Small intestine (tissue), 7 donors: ENCODE measurements at regions not wholly inside any gene's neighbourhood (a gene's known extent, or its start where the extent isn't known, plus 50 kb on each side); places are given as distances from the start of the nearest gene placed in this dataset.

Source experiments
- DNase-seq, 2 donors: peaks; one replicate each; pipeline versions ENCODE4 v3.0.0 to v3.0.0-alpha.2; 2013
- FAIRE-seq: peaks from 2 replicates; lab custom pipeline; 2012; peaks lifted over from hg19 to GRCh38; lab: Jason Lieb, UNC
- H3K27ac ChIP-seq, 3 donors: one replicate each; pipeline ENCODE4 v1.5.1; 2013; ENCODE audit warnings: low read length in 2 of 3, mild to moderate bottlenecking in 2 of 3, control low read depth in 1 of 3, inconsistent platforms in 1 of 3, low read depth in 1 of 3, moderate library complexity in 1 of 3
- H3K27me3 ChIP-seq, 3 donors: one replicate each; pipeline ENCODE4 v1.6.1; 2013; ENCODE audit warnings: low read length in 3 of 3, inconsistent platforms in 1 of 3; ENCODE audit not compliant: control insufficient read depth in 3 of 3, insufficient read depth in 3 of 3
- H3K36me3 ChIP-seq, 3 donors: one replicate each; pipeline ENCODE4 v1.6.1; 2013; ENCODE audit warnings: low read length in 3 of 3, inconsistent platforms in 1 of 3, low read depth in 1 of 3, mild to moderate bottlenecking in 1 of 3, moderate library complexity in 1 of 3; ENCODE audit not compliant: control insufficient read depth in 3 of 3, insufficient read depth in 2 of 3
- H3K4me1 ChIP-seq, 3 donors: one replicate each; pipeline ENCODE4 v1.6.1; 2013; ENCODE audit warnings: low read length in 2 of 3, inconsistent platforms in 1 of 3, low read depth in 1 of 3, mild to moderate bottlenecking in 1 of 3, moderate library complexity in 1 of 3; ENCODE audit not compliant: control insufficient read depth in 3 of 3, insufficient read depth in 2 of 3
- H3K4me3 ChIP-seq, 3 donors: one replicate each; pipeline ENCODE4 v1.5.1; 2013; ENCODE audit warnings: low read length in 3 of 3, control low read depth in 1 of 3, inconsistent platforms in 1 of 3, low read depth in 1 of 3, mild to moderate bottlenecking in 1 of 3, moderate library complexity in 1 of 3
- H3K9me3 ChIP-seq, 2 donors: one replicate each; pipeline ENCODE4 v1.6.1; 2013; ENCODE audit warnings: low read depth in 1 of 2, low read length in 1 of 2; ENCODE audit not compliant: control insufficient read depth in 2 of 2, insufficient read depth in 1 of 2
- WGBS, 3 donors: extraction: QIAGEN DNeasy Blood & Tissue Kit; methylation state at CpG; one replicate each; pipeline ENCODE4 v1.1.7; 2013; 5-methylcytosine and 5-hydroxymethylcytosine counted together
- donor health status: healthy with polysubstance abuse.
- donor health status: control.
- donor health status: control.
- donor health status: Bipolar disorder and iron deficiency.
- donor health status: healthy.

DNA sequence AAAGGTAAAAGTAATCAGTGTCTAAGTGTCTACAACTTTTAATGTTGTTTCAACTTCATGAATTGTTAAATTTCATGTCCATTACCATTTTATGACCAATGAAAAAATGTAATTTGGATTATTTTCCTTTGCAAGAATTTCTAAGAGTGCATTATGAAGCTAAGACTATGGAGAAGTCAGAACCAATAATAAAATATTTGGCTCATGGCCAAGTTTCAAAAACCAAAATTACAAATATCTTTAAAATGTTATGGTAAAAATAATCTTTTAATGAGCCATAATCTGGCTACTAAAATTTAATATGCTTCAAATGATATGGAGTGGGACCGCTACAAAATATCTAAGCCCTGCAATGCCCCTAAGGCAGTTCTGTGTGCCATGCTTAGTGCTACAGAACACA is 294.1 kb upstream of the SMIM30 start:
- no peak overlapping the region for H3K4me3 ChIP-seq
- H3K9me3 ChIP-seq = no peaks in the 10 kb centered on the region
- WGBS, 3 donors = 84 to 97% (median 94%) methylated on average over 1 of the region's 1 CpG
- no peaks in the 10 kb centered on the region for H3K27me3 ChIP-seq
- H3K27ac ChIP-seq = no peak overlapping the region
- DNase-seq = no peak
- H3K36me3 ChIP-seq = no peaks in the 10 kb centered on the region
- H3K4me1 ChIP-seq = no peaks in the 10 kb centered on the region
- no peak for FAIRE-seq

DNA sequence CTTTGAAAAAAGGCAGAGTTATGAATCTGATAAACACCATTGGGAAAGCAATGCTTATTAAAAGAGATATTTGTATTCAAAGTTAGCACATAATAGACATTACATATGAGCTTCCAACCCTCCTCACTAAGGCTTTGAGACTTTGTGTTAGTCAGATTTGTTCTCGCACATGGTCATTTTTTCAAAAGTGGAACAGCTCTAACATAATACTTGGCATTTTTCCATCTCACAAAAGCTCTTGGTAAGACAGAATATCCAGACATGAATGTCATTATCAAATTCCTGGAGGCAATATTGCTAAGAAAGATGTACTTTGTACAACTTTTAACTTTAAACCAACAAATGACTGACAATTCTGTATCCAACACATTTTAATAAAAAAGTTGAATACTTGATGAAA is 292.4 kb upstream of the SMIM30 start:
- FAIRE-seq = no peak
- 91 to 97% (median 92%) methylated on average over 1 of the region's 1 CpG for WGBS, 3 donors

DNA sequence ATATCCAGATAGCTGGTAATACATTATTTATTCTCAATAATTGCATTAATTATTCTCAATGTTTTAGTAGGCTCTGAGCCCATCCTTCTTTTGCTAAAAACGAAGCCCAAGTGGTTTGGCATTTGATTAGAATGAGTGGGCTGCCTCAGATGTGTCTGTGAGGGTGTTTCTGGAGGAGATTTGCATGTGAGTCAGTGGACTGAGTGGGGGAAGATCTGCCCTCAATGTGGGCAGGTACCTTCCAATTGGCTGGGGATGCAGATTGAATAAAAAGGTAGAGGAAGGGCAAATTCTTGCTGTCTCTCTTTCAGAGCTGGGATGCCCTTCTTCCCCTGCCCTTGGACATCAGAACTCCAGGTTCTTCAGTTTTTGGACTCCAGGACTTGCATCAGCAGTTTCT is 290.6 kb upstream of the SMIM30 start:
- FAIRE-seq = no peak
- 48 to 70% (median 61%) methylated on average over 1 of the region's 1 CpG for WGBS, 3 donors

More for the DNA sequence above, 292.4 kb upstream of the SMIM30 start:
- no peaks in the 10 kb centered on the region for H3K9me3 ChIP-seq
- H3K27me3 ChIP-seq = no peaks in the 10 kb centered on the region
- H3K27ac ChIP-seq = no peak overlapping the region
- DNase-seq = no peak
- no peaks in the 10 kb centered on the region for H3K4me1 ChIP-seq
- H3K36me3 ChIP-seq = no peaks in the 10 kb centered on the region
- H3K4me3 ChIP-seq = no peak overlapping the region

DNA sequence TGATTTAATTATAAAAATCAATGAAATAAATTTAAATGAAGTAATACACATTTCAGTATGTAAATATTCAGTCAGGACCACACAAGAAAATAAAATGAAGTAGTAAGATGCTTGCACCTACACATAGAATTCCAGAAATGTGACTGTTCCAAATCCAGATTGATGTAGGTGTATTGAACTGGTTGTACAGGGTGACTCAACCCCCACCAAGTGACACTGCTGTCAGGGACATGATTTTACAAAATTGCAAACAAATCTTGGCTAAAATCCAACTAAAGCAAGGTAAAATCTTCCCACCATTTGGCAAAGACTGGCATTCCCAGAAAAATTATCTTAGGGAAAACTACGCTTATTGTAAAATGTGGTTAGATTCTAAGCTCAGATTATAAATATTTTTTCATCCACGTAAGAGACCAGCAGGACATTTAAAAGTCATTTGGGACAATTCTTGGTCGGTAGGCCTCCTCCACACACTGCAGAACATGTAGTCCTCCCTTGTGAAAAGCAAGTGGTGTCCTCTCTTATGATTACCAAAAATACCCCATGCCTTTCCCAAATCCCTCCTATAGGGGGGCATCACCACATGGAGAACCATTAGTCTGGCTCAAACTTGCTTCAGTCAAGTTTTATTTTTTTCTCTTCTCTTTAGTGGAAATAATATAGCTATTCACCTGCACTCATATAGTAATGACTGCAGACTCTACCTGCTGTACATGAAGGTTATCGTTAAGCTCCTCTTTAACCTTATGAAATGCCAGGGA is 287.1 kb upstream of the SMIM30 start:
- Histone ChIP-seq H3K4me1 (no peaks in the 10 kb centered on the region), H3K27me3 (no peaks in the 10 kb centered on the region), H3K36me3 (no peaks in the 10 kb centered on the region), H3K4me3 (no peak overlapping the region), H3K27ac (no peak overlapping the region), H3K9me3 (no peaks in the 10 kb centered on the region)
- FAIRE-seq = no peak
- no peak for DNase-seq
- 88 to 92% (median 90%) methylated on average over 4 of the region's 4 CpGs for WGBS, 3 donors

More for the DNA sequence above, 290.6 kb upstream of the SMIM30 start:
- no peak for DNase-seq
- Histone ChIP-seq H3K9me3 (no peaks in the 10 kb centered on the region), H3K4me1 (no peaks in the 10 kb centered on the region), H3K27me3 (no peaks in the 10 kb centered on the region), H3K36me3 (no peaks in the 10 kb centered on the region), H3K27ac (no peak overlapping the region), H3K4me3 (no peak overlapping the region)

DNA sequence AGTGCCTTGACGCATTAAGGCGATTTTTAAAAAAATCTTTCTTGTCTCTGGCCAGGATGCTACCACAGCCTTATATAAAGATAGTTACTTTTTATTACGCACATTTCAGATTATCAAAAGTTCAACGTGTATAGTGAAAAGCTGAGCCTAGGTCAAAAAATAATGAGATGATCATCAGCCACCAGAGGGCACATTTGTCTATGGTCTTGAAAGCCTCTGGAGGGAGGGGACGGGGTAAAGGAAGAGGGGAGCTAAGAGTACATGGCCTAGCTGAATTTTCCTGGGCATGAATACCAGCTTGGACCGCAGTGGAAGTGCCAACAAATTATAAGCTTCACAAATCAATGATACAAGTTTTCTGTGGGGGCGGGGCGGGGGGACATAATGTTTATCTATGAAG is 285.9 kb upstream of the SMIM30 start:
- no peaks in the 10 kb centered on the region for H3K27me3 ChIP-seq
- 52 to 58% (median 56%) methylated on average over 8 of the region's 8 CpGs for WGBS, 3 donors
- no peak overlapping the region for H3K4me3 ChIP-seq
- FAIRE-seq (no peak), DNase-seq (peak; percentile 3 to 31)
- H3K4me1 ChIP-seq = no peaks in the 10 kb centered on the region
- no peaks in the 10 kb centered on the region for H3K9me3 ChIP-seq
- H3K27ac ChIP-seq = no peak overlapping the region
- H3K36me3 ChIP-seq = no peaks in the 10 kb centered on the region

DNA sequence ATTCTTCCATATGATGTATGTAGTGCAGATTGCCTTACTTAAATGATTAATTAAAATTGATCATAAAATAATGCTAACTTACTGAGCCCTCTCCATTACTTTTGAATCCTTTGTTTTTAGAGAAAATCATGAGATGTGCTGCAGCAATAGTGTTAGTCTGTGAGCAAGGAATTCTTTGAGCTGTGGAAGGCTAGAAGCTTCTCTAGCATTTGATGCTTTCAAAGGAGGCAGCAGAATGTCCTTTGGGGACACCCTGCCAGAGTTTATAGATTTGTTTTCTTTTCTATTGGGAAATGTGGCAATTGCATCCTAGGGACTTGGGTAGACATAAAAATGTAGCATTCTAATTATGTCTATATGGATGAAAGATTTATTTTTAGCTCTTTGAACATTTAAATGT is 284.1 kb upstream of the SMIM30 start:
- H3K4me1 ChIP-seq = no peaks in the 10 kb centered on the region
- no peak overlapping the region for H3K27ac ChIP-seq
- no peaks in the 10 kb centered on the region for H3K9me3 ChIP-seq
- H3K27me3 ChIP-seq = no peaks in the 10 kb centered on the region
- H3K4me3 ChIP-seq = no peak overlapping the region
- FAIRE-seq = no peak
- no peaks in the 10 kb centered on the region for H3K36me3 ChIP-seq
- no peak for DNase-seq

DNA sequence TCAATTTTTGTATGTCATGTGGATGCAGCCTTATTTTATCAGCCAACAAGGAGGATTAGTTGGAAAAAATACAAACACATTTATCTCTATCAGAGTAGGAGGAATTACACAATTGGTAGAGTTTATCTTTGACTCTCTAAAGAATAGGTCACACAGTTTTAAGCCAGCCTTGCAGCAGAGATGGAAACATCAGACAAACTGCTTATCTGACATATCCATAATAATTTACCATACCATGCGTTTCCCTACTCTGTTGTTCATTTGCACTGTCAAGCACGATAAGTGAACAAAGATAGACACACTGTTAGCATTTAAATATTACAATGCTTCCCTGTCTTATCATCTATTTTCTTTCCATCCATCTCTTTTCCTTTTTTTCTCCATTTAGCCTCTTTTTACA is 283.7 kb upstream of the SMIM30 start:
- H3K27me3 ChIP-seq = no peaks in the 10 kb centered on the region
- no peaks in the 10 kb centered on the region for H3K9me3 ChIP-seq
- no peaks in the 10 kb centered on the region for H3K36me3 ChIP-seq
- DNase-seq (no peak), FAIRE-seq (no peak)
- no peak overlapping the region for H3K27ac ChIP-seq
- WGBS, 3 donors = 19 to 37% (median 31%) methylated on average over 2 of the region's 2 CpGs
- H3K4me3 ChIP-seq = no peak overlapping the region
- no peaks in the 10 kb centered on the region for H3K4me1 ChIP-seq

DNA sequence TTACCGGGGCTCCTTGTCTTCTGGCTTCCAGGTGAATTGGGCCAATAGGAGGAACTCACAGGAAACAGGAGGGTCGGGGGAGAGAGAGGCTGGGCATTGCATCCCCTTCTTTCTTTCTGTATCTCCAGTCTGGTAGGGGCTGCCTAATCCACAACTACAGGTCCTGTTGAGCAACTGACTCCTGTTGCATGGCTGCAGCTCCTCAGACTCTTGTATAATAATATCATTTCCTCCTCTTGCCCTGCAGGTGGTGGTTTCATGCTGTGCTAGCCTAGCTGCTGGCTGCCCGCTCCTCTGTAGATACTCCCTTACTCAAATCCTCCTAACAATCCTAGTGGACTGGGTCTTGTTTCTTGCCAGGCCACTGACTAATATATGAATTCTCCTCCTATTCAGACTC is 276.5 kb upstream of the SMIM30 start:
- WGBS, 3 donors = 52 to 65% (median 58%) methylated on average over 3 of the region's 3 CpGs
- no peaks in the 10 kb centered on the region for H3K36me3 ChIP-seq
- DNase-seq (no peak), FAIRE-seq (no peak)
- no peaks in the 10 kb centered on the region for H3K4me1 ChIP-seq
- H3K4me3 ChIP-seq = no peak overlapping the region
- H3K9me3 ChIP-seq = peaks cover 0 to under 1% of the 10 kb centered on the region in 2 donors
- no peak overlapping the region for H3K27ac ChIP-seq
- no peaks in the 10 kb centered on the region for H3K27me3 ChIP-seq
